GM12878 (cell line): ENCODE measurements at regions not wholly inside any gene's neighbourhood (a gene's known extent, or its start where the extent isn't known, plus 50 kb on each side); places are given as distances from the start of the nearest gene placed in this dataset.

Experiments used
- ATAC-seq: fragments of 200-7000 bp; cut with Tn5 transposase; 3 replicates; pipeline ENCODE4 v1.9.1; 2020; ENCODE audit warnings: mild to moderate bottlenecking, moderate library complexity
- BruUV-seq: library from RNA; stranded (reverse); fragments of 400-500 nt; replicated peaks from 2 replicates; lab custom pipeline; 2021; lab: Mats Ljungman, UMichigan
- CTCF ChIA-PET: fragments of 300-600 bp; sonication (Branson Sonifier 250); formaldehyde crosslinking; extraction: SDS; loops from one replicate; lab custom pipeline; 2021; ENCODE audit warnings: inconsistent platforms; lab: Yijun Ruan, JAX
- POLR2A ChIA-PET: fragments of 350-600 bp; formaldehyde crosslinking; extraction: SDS; loops from one replicate; lab custom pipeline; 2021; ENCODE audit warnings: inconsistent platforms; lab: Charles Lee
- RAD21 ChIA-PET: fragments of 300-600 bp; sonication (Branson Sonifier 250); formaldehyde crosslinking; loops from one replicate; lab custom pipeline; 2023; ENCODE audit warnings: antibody characterized with exemption; ENCODE audit not compliant: unreplicated experiment; lab: Charles Lee
- SMC1A ChIA-PET: fragments of 300-600 bp; sonication (Branson Sonifier 250); formaldehyde crosslinking; loops from one replicate; lab custom pipeline; 2023; ENCODE audit not compliant: unreplicated experiment, uncharacterized antibody; lab: Charles Lee
- DNase-seq: peaks from one replicate; pipeline ENCODE4 v3.0.0-alpha.2; 2011; ENCODE audit warnings: low read depth, low spot score
- FAIRE-seq: peaks from 3 replicates; lab custom pipeline; 2011; peaks lifted over from hg19 to GRCh38; lab: Jason Lieb, UNC
- H2AFZ ChIP-seq: 2 replicates; pipeline ENCODE4 v1.6.0; 2011; ENCODE audit warnings: low read depth, low read length, control low read depth; ENCODE audit not compliant: control insufficient read depth
- H3K27ac ChIP-seq: 2 replicates; pipeline ENCODE4 v1.5.1; 2011; ENCODE audit warnings: control low read depth; ENCODE audit not compliant: control insufficient read depth, insufficient read depth
- H3K27me3 ChIP-seq, 2 experiments: replicated peaks in 1 of 2; 2 replicates each; pipeline versions ENCODE4 v1.6.0 to v1.6.1; 2011; ENCODE audit warnings: low read length in 1 of 2; ENCODE audit not compliant: control insufficient read depth in 2 of 2, insufficient read depth in 2 of 2
- H3K36me3 ChIP-seq, 2 experiments: 2 replicates each; pipeline ENCODE4 v1.5.1; 2011; ENCODE audit warnings: low read length in 1 of 2; ENCODE audit not compliant: control insufficient read depth in 2 of 2, insufficient read depth in 2 of 2
- H3K4me1 ChIP-seq: 2 replicates; pipeline ENCODE4 v1.6.1; 2011; ENCODE audit warnings: mild to moderate bottlenecking, low read length, moderate library complexity, mixed read lengths; ENCODE audit not compliant: control insufficient read depth, insufficient read depth
- H3K4me2 ChIP-seq: 2 replicates; pipeline ENCODE4 v1.6.0; 2011; ENCODE audit warnings: control low read depth; ENCODE audit not compliant: control insufficient read depth, insufficient read depth
- H3K4me3 ChIP-seq: fragments of 200-600 bp; sonication (generic); 2 replicates; pipeline ENCODE4 v1.5.1; 2016
- H3K79me2 ChIP-seq: 2 replicates; pipeline ENCODE4 v1.6.0; 2011; ENCODE audit warnings: low read length; ENCODE audit not compliant: control insufficient read depth, insufficient read depth
- H3K9ac ChIP-seq: 2 replicates; pipeline ENCODE4 v1.8.0; 2011; ENCODE audit warnings: low read length, control low read depth, mixed read lengths; ENCODE audit not compliant: control insufficient read depth, insufficient read depth
- H3K9me3 ChIP-seq: replicated peaks from 3 replicates; pipeline ENCODE4 v1.5.1; 2011; ENCODE audit warnings: mild to moderate bottlenecking, low read length; ENCODE audit not compliant: control insufficient read depth, insufficient read depth
- H4K20me1 ChIP-seq: 2 replicates; pipeline ENCODE4 v1.6.0; 2011; ENCODE audit not compliant: control insufficient read depth, insufficient read depth
- BMI1 ChIP-seq: fragments of 450-650 bp; IDR thresholded peaks from 2 replicates; pipeline ENCODE4 v1.6.1; 2016; ENCODE audit warnings: mild to moderate bottlenecking, moderate library complexity, borderline replicate concordance
- CBX3 ChIP-seq: fragments of 200-600 bp; sonication (generic); IDR thresholded peaks from 2 replicates; pipeline ENCODE4 v1.6.1; 2016; ENCODE audit warnings: low read depth, borderline replicate concordance
- CEBPB ChIP-seq, 2 experiments: fragments of 150-350 bp in 1 of 2; IDR thresholded peaks; 2 replicates each; pipeline ENCODE4 v1.6.1; 2012 to 2014; ENCODE audit warnings: low read depth in 2 of 2, low read length in 2 of 2, borderline replicate concordance in 1 of 2, inconsistent platforms in 1 of 2
- CHD4 ChIP-seq: fragments of 200-600 bp; sonication (generic); IDR thresholded peaks from 2 replicates; pipeline ENCODE4 v1.6.1; 2016; ENCODE audit warnings: mild to moderate bottlenecking
- CREB1 ChIP-seq: IDR thresholded peaks from 2 replicates; pipeline ENCODE4 v1.6.1; 2012; ENCODE audit warnings: low read depth, mild to moderate bottlenecking, inconsistent platforms
- EED ChIP-seq: sonication (generic); IDR thresholded peaks from 2 replicates; pipeline ENCODE4 v1.6.1; 2016; ENCODE audit warnings: antibody characterized with exemption, low read depth
- ESRRA ChIP-seq: IDR thresholded peaks from 2 replicates; pipeline ENCODE4 v1.6.1; 2012; ENCODE audit warnings: mild to moderate bottlenecking, low read length, improper control_type of control experiment
- GABPA ChIP-seq: IDR thresholded peaks from 2 replicates; pipeline ENCODE4 v1.6.1; 2014; ENCODE audit warnings: antibody characterized with exemption, low read depth, mild to moderate bottlenecking, inconsistent platforms
- MXI1 ChIP-seq: fragments of 150-350 bp; IDR thresholded peaks from 2 replicates; pipeline ENCODE4 v1.6.1; 2011; ENCODE audit warnings: low read depth, mild to moderate bottlenecking, inconsistent platforms, low read length, improper control_type of control experiment
- NRF1 ChIP-seq: conservative IDR thresholded peaks from 2 replicates; pipeline ENCODE4 v1.6.1; 2011; ENCODE audit warnings: mild to moderate bottlenecking, low read depth, low read length, improper control_type of control experiment
- SMAD1 ChIP-seq: fragments of 450-650 bp; IDR thresholded peaks from 2 replicates; pipeline ENCODE4 v1.6.1; 2018; ENCODE audit warnings: mild to moderate bottlenecking, low read depth; ENCODE audit not compliant: partially characterized antibody
- SMARCA5 ChIP-seq: fragments of 450-650 bp; IDR thresholded peaks from 2 replicates; pipeline ENCODE4 v1.6.1; 2017; ENCODE audit warnings: mild to moderate bottlenecking
- STAT3 ChIP-seq: IDR thresholded peaks from 2 replicates; pipeline ENCODE4 v1.6.1; 2011; ENCODE audit warnings: low read depth, low read length, improper control_type of control experiment
- TBL1XR1 ChIP-seq: IDR thresholded peaks from 2 replicates; pipeline ENCODE4 v1.6.1; 2012; ENCODE audit warnings: low read depth, low read length, improper control_type of control experiment
- ZBTB4 ChIP-seq: fragments of 450-650 bp; formaldehyde crosslinking; IDR thresholded peaks from 2 replicates; pipeline ENCODE4 v1.4.0; 2022; ENCODE audit warnings: mild to moderate bottlenecking, moderate library complexity
- WGBS: methylation state at CpG from one replicate; pipeline ENCODE4 v1.1.6; 2016; ENCODE audit warnings: low lambda C conversion rate; ENCODE audit not compliant: insufficient replicate concordance, insufficient coverage; ENCODE audit errors: missing lambda C conversion rate; 5-methylcytosine and 5-hydroxymethylcytosine counted together
- in situ Hi-C: fragments of 300-500 bp; cut with MboI; formaldehyde crosslinking; loops from 9 replicates; pipeline ENCODE4 v1.14.3; 2018; ENCODE audit warnings: mixed read lengths
- intact Hi-C: fragments of 100-400 bp; cut with micrococcal nuclease; formaldehyde crosslinking; loops from one replicate; pipeline ENCODE4 v1.14.2; 2022; ENCODE audit not compliant: unreplicated experiment

- TF ChIP-seq CHD4 (no peak), CEBPB (IDR thresholded peaks at IDR 0.05; ENCODE audit: borderline replicate concordance in 1 of 2, low read depth in 2 of 2, low read length in 2 of 2) (no peak), SMARCA5 (no peak), EED (no peak)
Measured at GRCh38 chr9:108088916-108089315, 599.3 kb upstream of the KLF4 start (continued).

- CTCF ChIA-PET = no interaction called here
- Histone ChIP-seq H3K9ac (no peak overlapping the region), H3K4me3 (no peak overlapping the region), H3K27ac (no peak overlapping the region), H3K4me2 (no peak overlapping the region), H3K36me3 (no peaks in the 10 kb centered on the region), H3K79me2 (no peaks in the 10 kb centered on the region), H3K27me3 (no peaks in the 10 kb centered on the region), H3K9me3 (no peaks in the 10 kb centered on the region), H2AFZ (no peak overlapping the region), H3K4me1 (no peaks in the 10 kb centered on the region), H4K20me1 (no peaks in the 10 kb centered on the region)
- DNase-seq (no peak), ATAC-seq (no peak), FAIRE-seq (no peak)
- WGBS = 16% methylated on average over 5 of the region's 5 CpGs
- in situ Hi-C loops = no loop called here
- POLR2A ChIA-PET = no interaction called here
- RAD21 ChIA-PET = no interaction called here
- SMC1A ChIA-PET = no interaction called here
- no TSS peak for BruUV-seq
- no peak for TF ChIP-seq NRF1
- no peak for TF ChIP-seq STAT3
- TF ChIP-seq MXI1 = no peak
- TF ChIP-seq CREB1 = no peak
- no peak for TF ChIP-seq BMI1
- intact Hi-C loops = no loop called here
Measured at GRCh38 chr9:108087781-108088180, 598.2 kb upstream of the KLF4 start.

- Histone ChIP-seq H3K9ac (no peak overlapping the region), H3K27ac (no peak overlapping the region), H3K4me3 (no peak overlapping the region), H2AFZ (no peak overlapping the region), H3K4me1 (no peaks in the 10 kb centered on the region), H4K20me1 (no peaks in the 10 kb centered on the region), H3K36me3 (no peaks in the 10 kb centered on the region), H3K79me2 (no peaks in the 10 kb centered on the region), H3K9me3 (no peaks in the 10 kb centered on the region), H3K27me3 (no peaks in the 10 kb centered on the region), H3K4me2 (no peak overlapping the region)
- ATAC-seq (no peak), DNase-seq (no peak), FAIRE-seq (no peak)
- ChIA-PET RAD21 (no interaction called here), POLR2A (no interaction called here), SMC1A (no interaction called here), CTCF (no interaction called here)
- intact Hi-C loops (no loop called here), in situ Hi-C loops (no loop called here)
- 0% methylated on average over 4 of the region's 4 CpGs for WGBS
- BruUV-seq = no TSS peak
- no peak for TF ChIP-seq ESRRA
- TF ChIP-seq TBL1XR1 = no peak
- no peak for TF ChIP-seq CBX3
- TF ChIP-seq GABPA = no peak
- no peak for TF ChIP-seq SMAD1
- no peak for TF ChIP-seq ZBTB4 (CRISPR knock-in tag)
Measured at GRCh38 chr9:108086624-108087023, 597.1 kb upstream of the KLF4 start.
